K562 (cell line): ENCODE measurements at regions not wholly inside any gene's neighbourhood (a gene's known extent, or its start where the extent isn't known, plus 50 kb on each side); places are given as distances from the start of the nearest gene placed in this dataset.

Source experiments
- ATAC-seq: fragments of 200-7000 bp; cut with Tn5 transposase; 3 replicates; pipeline ENCODE4 v1.9.1; 2020; ENCODE audit warnings: moderate library complexity
- BruUV-seq: library from RNA; stranded (reverse); fragments of 400-500 nt; replicated peaks from 2 replicates; lab custom pipeline; 2021; lab: Mats Ljungman, UMichigan
- CTCF ChIA-PET: fragments of 300-600 bp; formaldehyde crosslinking; extraction: SDS; loops from one replicate; lab custom pipeline; 2021; ENCODE audit warnings: low intra/inter-chr PET ratio; lab: Yijun Ruan, JAX
- POLR2A ChIA-PET: fragments of 300-600, 350-650 bp; sonication (Branson Sonifier 250); formaldehyde crosslinking; extraction: SDS; loops from one replicate; lab custom pipeline; 2021; ENCODE audit warnings: antibody characterized with exemption, inconsistent platforms; lab: Yijun Ruan, JAX
- DNase-seq, 4 experiments: peaks; one replicate each; pipeline versions ENCODE4 v3.0.0 to v3.0.0-alpha.2; 2011 to 2018; ENCODE audit warnings: low spot score in 3 of 4, mixed read lengths in 3 of 4; ENCODE audit errors: extremely low read depth in 1 of 4
- FAIRE-seq: peaks from 2 replicates; lab custom pipeline; 2011; peaks lifted over from hg19 to GRCh38; lab: Jason Lieb, UNC
- H2AFZ ChIP-seq: 2 replicates; pipeline ENCODE4 v1.6.0; 2011; ENCODE audit warnings: low read depth, low read length, control low read depth, inconsistent platforms
- H3K27ac ChIP-seq: fragments of 200-600 bp; 3 replicates; pipeline ENCODE4 v1.8.0; 2011; ENCODE audit warnings: low read depth, mild to moderate bottlenecking, control low read depth, inconsistent platforms, low read length, moderate library complexity, mixed read lengths; ENCODE audit errors: extremely low read depth
- H3K27me3 ChIP-seq, 2 experiments: fragments of 300-600 bp in 1 of 2; 2 replicates in 1 of 2; 3 replicates in 1 of 2; pipeline versions ENCODE4 v1.6.0 to v1.8.0; 2011; ENCODE audit warnings: inconsistent platforms in 2 of 2, low read length in 2 of 2, mild to moderate bottlenecking in 1 of 2, mixed read lengths in 1 of 2, moderate library complexity in 1 of 2; ENCODE audit not compliant: control insufficient read depth in 2 of 2, insufficient read depth in 2 of 2
- H3K36me3 ChIP-seq: fragments of 300-600 bp; 3 replicates; pipeline ENCODE4 v1.8.0; 2011; ENCODE audit warnings: mild to moderate bottlenecking, low read length, inconsistent platforms; ENCODE audit not compliant: control insufficient read depth, insufficient read depth
- H3K4me1 ChIP-seq, 2 experiments: fragments of 200-600 bp in 1 of 2; replicated peaks in 1 of 2; 2 replicates in 1 of 2; 3 replicates in 1 of 2; pipeline versions ENCODE4 v1.5.1 to v1.8.0; 2011; ENCODE audit warnings: inconsistent platforms in 2 of 2, low read length in 2 of 2, mild to moderate bottlenecking in 1 of 2, mixed read lengths in 1 of 2, moderate library complexity in 1 of 2; ENCODE audit not compliant: control insufficient read depth in 2 of 2, insufficient read depth in 2 of 2
- H3K4me2 ChIP-seq: 2 replicates; pipeline ENCODE4 v1.6.1; 2011; ENCODE audit warnings: low read length, control low read depth, inconsistent platforms, mixed read lengths; ENCODE audit not compliant: insufficient read depth
- H3K4me3 ChIP-seq: fragments of 200-600 bp; sonication (generic), shearing (Covaris generic); 2 replicates; pipeline ENCODE4 v1.5.1; 2016; ENCODE audit warnings: control low read depth, inconsistent platforms
- H3K79me2 ChIP-seq: fragments of 200-600 bp; 3 replicates; pipeline ENCODE4 v1.8.0; 2011; ENCODE audit warnings: low read length, inconsistent platforms; ENCODE audit not compliant: control insufficient read depth, insufficient read depth
- H3K9ac ChIP-seq, 2 experiments: 2 replicates each; pipeline versions ENCODE4 v1.6.0 to v1.6.1; 2011; ENCODE audit warnings: low read depth in 2 of 2, low read length in 2 of 2, control low read depth in 1 of 2, inconsistent platforms in 1 of 2, mild to moderate bottlenecking in 1 of 2, mixed read lengths in 1 of 2; ENCODE audit not compliant: insufficient read depth in 1 of 2
- H3K9me1 ChIP-seq: one replicate; pipeline ENCODE4 v1.6.0; 2011; ENCODE audit warnings: inconsistent platforms, mild to moderate bottlenecking, low read length, moderate library complexity; ENCODE audit not compliant: control insufficient read depth, insufficient read depth
- H3K9me3 ChIP-seq: replicated peaks from 2 replicates; pipeline ENCODE4 v1.5.1; 2011; ENCODE audit warnings: low read depth, low read length, inconsistent platforms; ENCODE audit not compliant: control insufficient read depth, insufficient read depth
- H4K20me1 ChIP-seq: replicated peaks from 2 replicates; pipeline ENCODE4 v1.6.1; 2011; ENCODE audit warnings: low read length, inconsistent platforms, mixed read lengths; ENCODE audit not compliant: control insufficient read depth, insufficient read depth
- NCOA2 ChIP-seq, 2 experiments: fragments of 450-650 bp; IDR thresholded peaks; 2 replicates each; pipeline ENCODE4 v1.6.1; 2018; ENCODE audit warnings: mild to moderate bottlenecking in 2 of 2, moderate library complexity in 1 of 2; ENCODE audit not compliant: partially characterized antibody in 2 of 2
- NFIX ChIP-seq: fragments of 250-450 bp; sonication (Bioruptor Pico); IDR thresholded peaks from 2 replicates; pipeline ENCODE4 v1.4.0; 2020; ENCODE audit warnings: low read depth, mild to moderate bottlenecking, moderate library complexity
- SLC30A9 ChIP-seq: fragments of 250-450 bp; sonication (Bioruptor Pico); IDR thresholded peaks from 2 replicates; pipeline ENCODE4 v1.8.0; 2022; ENCODE audit warnings: mild to moderate bottlenecking, moderate library complexity
- TEAD1 ChIP-seq, 2 experiments: fragments of 450-650 bp in 1 of 2; sonication (generic) in 1 of 2; formaldehyde crosslinking; IDR thresholded peaks; 2 replicates each; pipeline versions ENCODE4 v1.4.0 to v1.8.0; 2020 to 2022; ENCODE audit warnings: mild to moderate bottlenecking in 2 of 2, missing genetic modification reagents in 1 of 2
- ZEB2 ChIP-seq: fragments of 450-650 bp; IDR thresholded peaks from 2 replicates; pipeline ENCODE4 v1.6.1; 2016
- ZNF140 ChIP-seq: fragments of 250-450 bp; sonication (Bioruptor Pico); IDR thresholded peaks from 2 replicates; pipeline ENCODE4 v1.8.0; 2021; ENCODE audit warnings: moderate library complexity, mild to moderate bottlenecking, inconsistent platforms
- ZNF408 ChIP-seq: fragments of 250-450 bp; sonication (Bioruptor Pico); IDR thresholded peaks from 2 replicates; pipeline ENCODE4 v1.4.0; 2020; ENCODE audit warnings: low read depth, mild to moderate bottlenecking, moderate library complexity
- WGBS: fragments of 100-300 bp; shearing (Covaris generic); methylation state at CpG from one replicate; pipeline ENCODE4 v1.1.6; 2016; ENCODE audit warnings: low coverage, mixed read lengths; ENCODE audit not compliant: insufficient coverage; ENCODE audit errors: missing lambda C conversion rate; 5-methylcytosine and 5-hydroxymethylcytosine counted together
- in situ Hi-C: fragments of 300-500 bp; cut with MboI; formaldehyde crosslinking; loops from 4 replicates; pipeline ENCODE4 v1.15.0; 2018; ENCODE audit warnings: inconsistent platforms, mixed read lengths
- intact Hi-C: fragments of 100-400 bp; cut with micrococcal nuclease; formaldehyde crosslinking; loops from 2 replicates; pipeline ENCODE4 v1.14.2; 2022
- TF ChIP-seq, protein P1 (sequence below): fragments of 250-450 bp; sonication (Bioruptor Pico); IDR thresholded peaks from 2 replicates; pipeline ENCODE4 v1.4.0; 2020; ENCODE audit warnings: mild to moderate bottlenecking
- TF ChIP-seq, protein P2 (sequence below), 3 experiments: fragments of 200-800 bp in 1 of 3; fragments of 250-450 bp in 1 of 3; fragments of 450-650 bp in 1 of 3; sonication (Bioruptor Pico) in 1 of 3; sonication (Bioruptor generic) in 1 of 3; formaldehyde crosslinking in 1 of 3; IDR thresholded peaks; 2 replicates each; pipeline versions ENCODE4 v1.6.1 to v1.8.0; 2016 to 2022; ENCODE audit warnings: mild to moderate bottlenecking in 2 of 3, missing genetic modification characterization in 2 of 3, missing compliant biosample characterization in 1 of 3, moderate library complexity in 1 of 3
- TF ChIP-seq, protein P3 (sequence below): fragments of 450-650 bp; formaldehyde crosslinking; IDR thresholded peaks from 2 replicates; pipeline ENCODE4 v1.4.0; 2022; ENCODE audit warnings: mild to moderate bottlenecking, moderate library complexity
- TF ChIP-seq, protein P4 (sequence below): fragments of 250-450 bp; sonication (Bioruptor Pico); IDR thresholded peaks from 2 replicates; pipeline ENCODE4 v1.8.0; 2022; ENCODE audit warnings: moderate library complexity, mild to moderate bottlenecking, inconsistent platforms
- TF ChIP-seq, protein P5 (sequence below): fragments of 250-450 bp; sonication (Bioruptor Pico); IDR thresholded peaks from 2 replicates; pipeline ENCODE4 v1.8.0; 2022; ENCODE audit warnings: moderate library complexity, mild to moderate bottlenecking, inconsistent platforms

DNA sequence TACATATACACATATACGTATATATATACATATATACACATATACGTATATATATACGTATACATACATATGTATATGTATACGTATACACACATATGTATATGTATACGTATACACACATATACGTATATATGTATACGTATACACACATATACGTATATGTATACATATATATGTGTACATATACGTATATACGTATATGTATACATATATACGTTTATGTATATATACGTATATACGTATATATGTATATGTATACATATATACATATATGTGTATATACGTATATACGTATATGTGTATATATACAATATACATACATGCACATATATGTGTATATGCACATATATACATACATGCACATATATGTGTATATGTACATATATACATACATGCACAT is 396.2 kb upstream of the DUSP10 start:
- POLR2A ChIA-PET, result no interaction called here
- no peaks in the 10 kb centered on the region for H3K9me1 ChIP-seq
- TF ChIP-seq SLC30A9 (CRISPR knock-in tag) (peak; percentile 98), NCOA2 (IDR thresholded peaks at IDR 0.05; ENCODE audit: partially characterized antibody in 2 of 2) (no peak), TEAD1 (CRISPR knock-in tag; IDR thresholded peaks at IDR 0.05) (no peak), ZEB2 (no peak), ZNF408 (peak; percentile 96), NFIX (peak; percentile 75), ZNF140 (peak; percentile 83; the same call in 1 of the 2 replicates)
- TF ChIP-seq, protein P1, sequence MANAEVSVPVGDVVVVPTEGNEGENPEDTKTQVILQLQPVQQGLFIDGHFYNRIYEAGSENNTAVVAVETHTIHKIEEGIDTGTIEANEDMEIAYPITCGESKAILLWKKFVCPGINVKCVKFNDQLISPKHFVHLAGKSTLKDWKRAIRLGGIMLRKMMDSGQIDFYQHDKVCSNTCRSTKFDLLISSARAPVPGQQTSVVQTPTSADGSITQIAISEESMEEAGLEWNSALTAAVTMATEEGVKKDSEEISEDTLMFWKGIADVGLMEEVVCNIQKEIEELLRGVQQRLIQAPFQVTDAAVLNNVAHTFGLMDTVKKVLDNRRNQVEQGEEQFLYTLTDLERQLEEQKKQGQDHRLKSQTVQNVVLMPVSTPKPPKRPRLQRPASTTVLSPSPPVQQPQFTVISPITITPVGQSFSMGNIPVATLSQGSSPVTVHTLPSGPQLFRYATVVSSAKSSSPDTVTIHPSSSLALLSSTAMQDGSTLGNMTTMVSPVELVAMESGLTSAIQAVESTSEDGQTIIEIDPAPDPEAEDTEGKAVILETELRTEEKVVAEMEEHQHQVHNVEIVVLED, result peak; percentile 28; the same call in 1 of the 2 replicates
- TF ChIP-seq, protein P2, sequence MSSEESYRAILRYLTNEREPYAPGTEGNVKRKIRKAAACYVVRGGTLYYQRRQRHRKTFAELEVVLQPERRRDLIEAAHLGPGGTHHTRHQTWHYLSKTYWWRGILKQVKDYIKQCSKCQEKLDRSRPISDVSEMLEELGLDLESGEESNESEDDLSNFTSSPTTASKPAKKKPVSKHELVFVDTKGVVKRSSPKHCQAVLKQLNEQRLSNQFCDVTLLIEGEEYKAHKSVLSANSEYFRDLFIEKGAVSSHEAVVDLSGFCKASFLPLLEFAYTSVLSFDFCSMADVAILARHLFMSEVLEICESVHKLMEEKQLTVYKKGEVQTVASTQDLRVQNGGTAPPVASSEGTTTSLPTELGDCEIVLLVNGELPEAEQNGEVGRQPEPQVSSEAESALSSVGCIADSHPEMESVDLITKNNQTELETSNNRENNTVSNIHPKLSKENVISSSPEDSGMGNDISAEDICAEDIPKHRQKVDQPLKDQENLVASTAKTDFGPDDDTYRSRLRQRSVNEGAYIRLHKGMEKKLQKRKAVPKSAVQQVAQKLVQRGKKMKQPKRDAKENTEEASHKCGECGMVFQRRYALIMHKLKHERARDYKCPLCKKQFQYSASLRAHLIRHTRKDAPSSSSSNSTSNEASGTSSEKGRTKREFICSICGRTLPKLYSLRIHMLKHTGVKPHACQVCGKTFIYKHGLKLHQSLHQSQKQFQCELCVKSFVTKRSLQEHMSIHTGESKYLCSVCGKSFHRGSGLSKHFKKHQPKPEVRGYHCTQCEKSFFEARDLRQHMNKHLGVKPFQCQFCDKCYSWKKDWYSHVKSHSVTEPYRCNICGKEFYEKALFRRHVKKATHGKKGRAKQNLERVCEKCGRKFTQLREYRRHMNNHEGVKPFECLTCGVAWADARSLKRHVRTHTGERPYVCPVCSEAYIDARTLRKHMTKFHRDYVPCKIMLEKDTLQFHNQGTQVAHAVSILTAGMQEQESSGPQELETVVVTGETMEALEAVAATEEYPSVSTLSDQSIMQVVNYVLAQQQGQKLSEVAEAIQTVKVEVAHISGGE (CRISPR knock-in tag; IDR thresholded peaks at IDR 0.05), result peak in 1 of 3 experiments; percentile 79; a peak in 2 of 6 replicates
- TF ChIP-seq, protein P3, sequence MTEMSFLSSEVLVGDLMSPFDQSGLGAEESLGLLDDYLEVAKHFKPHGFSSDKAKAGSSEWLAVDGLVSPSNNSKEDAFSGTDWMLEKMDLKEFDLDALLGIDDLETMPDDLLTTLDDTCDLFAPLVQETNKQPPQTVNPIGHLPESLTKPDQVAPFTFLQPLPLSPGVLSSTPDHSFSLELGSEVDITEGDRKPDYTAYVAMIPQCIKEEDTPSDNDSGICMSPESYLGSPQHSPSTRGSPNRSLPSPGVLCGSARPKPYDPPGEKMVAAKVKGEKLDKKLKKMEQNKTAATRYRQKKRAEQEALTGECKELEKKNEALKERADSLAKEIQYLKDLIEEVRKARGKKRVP (CRISPR knock-in tag), result no peak
- TF ChIP-seq, protein P4, sequence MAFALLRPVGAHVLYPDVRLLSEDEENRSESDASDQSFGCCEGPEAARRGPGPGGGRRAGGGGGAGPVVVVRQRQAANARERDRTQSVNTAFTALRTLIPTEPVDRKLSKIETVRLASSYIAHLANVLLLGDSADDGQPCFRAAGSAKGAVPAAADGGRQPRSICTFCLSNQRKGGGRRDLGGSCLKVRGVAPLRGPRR (CRISPR knock-in tag), result peak; percentile 88; the same call in 1 of the 2 replicates
- TF ChIP-seq, protein P5, sequence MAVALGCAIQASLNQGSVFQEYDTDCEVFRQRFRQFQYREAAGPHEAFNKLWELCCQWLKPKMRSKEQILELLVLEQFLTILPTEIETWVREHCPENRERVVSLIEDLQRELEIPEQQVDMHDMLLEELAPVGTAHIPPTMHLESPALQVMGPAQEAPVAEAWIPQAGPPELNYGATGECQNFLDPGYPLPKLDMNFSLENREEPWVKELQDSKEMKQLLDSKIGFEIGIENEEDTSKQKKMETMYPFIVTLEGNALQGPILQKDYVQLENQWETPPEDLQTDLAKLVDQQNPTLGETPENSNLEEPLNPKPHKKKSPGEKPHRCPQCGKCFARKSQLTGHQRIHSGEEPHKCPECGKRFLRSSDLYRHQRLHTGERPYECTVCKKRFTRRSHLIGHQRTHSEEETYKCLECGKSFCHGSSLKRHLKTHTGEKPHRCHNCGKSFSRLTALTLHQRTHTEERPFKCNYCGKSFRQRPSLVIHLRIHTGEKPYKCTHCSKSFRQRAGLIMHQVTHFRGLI (CRISPR knock-in tag), result peak; percentile 92

More for the DNA sequence above, 396.2 kb upstream of the DUSP10 start:
- H3K27ac ChIP-seq, result no peak overlapping the region
- H4K20me1 ChIP-seq, result no peaks in the 10 kb centered on the region
- no peak overlapping the region for H3K9ac ChIP-seq
- H3K27me3 ChIP-seq, result no peaks in the 10 kb centered on the region
- H3K4me2 ChIP-seq, result no peak overlapping the region
- H3K79me2 ChIP-seq, result no peaks in the 10 kb centered on the region
- WGBS, result 86% methylated on average over 15 of the region's 15 CpGs
- BruUV-seq, result no TSS peak
- H3K4me1 ChIP-seq, result no peaks in the 10 kb centered on the region
- CTCF ChIA-PET, result no interaction called here
- H3K9me3 ChIP-seq, result no peaks in the 10 kb centered on the region; the same call in 1 of the 2 replicates
- in situ Hi-C loops (no loop called here), intact Hi-C loops (no loop called here)
- FAIRE-seq, result no peak
- no peak overlapping the region for H3K4me3 ChIP-seq
- H2AFZ ChIP-seq, result no peak overlapping the region
- H3K36me3 ChIP-seq, result no peaks in the 10 kb centered on the region
- ATAC-seq, result no peak
- no peak for DNase-seq
